ENCODE measurements at regions not wholly inside any gene's neighbourhood (a gene's known extent, or its start where the extent isn't known, plus 50 kb on each side); places are given as distances from the start of the nearest gene placed in this dataset.
"Not testable (repeated sequence)": the region's sequence is repeated elsewhere in the genome, so short reads cannot be mapped to it uniquely, and the experiment has no call there.

- H3K9me3 ChIP-seq (ENCODE audit: insufficient read depth in 2 of 2, low read depth in 1 of 2, low read length in 1 of 2); H4K91ac ChIP-seq (replicated peaks; ENCODE audit: insufficient read length, low read length); H3K23me2 ChIP-seq (ENCODE audit: low read depth, low read length); H3K56ac ChIP-seq (replicated peaks; ENCODE audit: insufficient read length, low read depth, low read length); H2BK20ac ChIP-seq (ENCODE audit: low read length); DNase-seq (ENCODE audit: low read depth in 1 of 2, low spot score in 2 of 2); H4K8ac ChIP-seq (ENCODE audit: extremely low read depth, insufficient read depth, low read length); H3K23ac ChIP-seq (ENCODE audit: insufficient read length); H2AK5ac ChIP-seq (ENCODE audit: low read depth, low read length); H3K4me3 ChIP-seq (ENCODE audit: extremely low read depth in 1 of 4, insufficient read depth in 2 of 4, low read depth in 3 of 4, low read length in 4 of 4); H3K14ac ChIP-seq (ENCODE audit: insufficient read length); H3K79me2 ChIP-seq (ENCODE audit: control insufficient read depth in 1 of 2, insufficient read depth in 2 of 2, low read length in 2 of 2); H2BK15ac ChIP-seq (ENCODE audit: low read length); H3K18ac ChIP-seq (ENCODE audit: extremely low read depth, low read length); H3K4ac ChIP-seq (replicated peaks; ENCODE audit: insufficient read length, low read depth, low read length); H3K79me1 ChIP-seq (ENCODE audit: low read depth, low read length); CTCF ChIA-PET (ENCODE audit: partially characterized antibody); H2BK120ac ChIP-seq (replicated peaks; ENCODE audit: low read depth, low read length); H3K9ac ChIP-seq (replicated peaks in 1 of 4; ENCODE audit: extremely low read depth in 1 of 4, low read depth in 3 of 4, low read length in 3 of 4); FAIRE-seq; H2BK5ac ChIP-seq (ENCODE audit: low read depth, low read length); H3K27ac ChIP-seq (ENCODE audit: low read depth, low read length); H3K36me3 ChIP-seq (ENCODE audit: control insufficient read depth in 2 of 4, insufficient read depth in 4 of 4, low read length in 3 of 4); H3K27me3 ChIP-seq (replicated peaks in 1 of 4; ENCODE audit: control insufficient read depth in 3 of 4, extremely low read depth in 1 of 4, insufficient read depth in 3 of 4, low read length in 3 of 4); H2AFZ ChIP-seq (ENCODE audit: low read length); H3K4me1 ChIP-seq (replicated peaks in 1 of 4; ENCODE audit: control insufficient read depth in 3 of 4, insufficient read depth in 4 of 4, low read length in 3 of 4); H4K20me1 ChIP-seq (replicated peaks in 1 of 2; ENCODE audit: control insufficient read depth in 1 of 2, insufficient read depth in 2 of 2, low read length in 2 of 2); H4K5ac ChIP-seq (ENCODE audit: insufficient read length, low read depth, low read length); POLR2A ChIA-PET (ENCODE audit: partially characterized antibody); H3K4me2 ChIP-seq (ENCODE audit: insufficient read depth in 1 of 2, low read depth in 2 of 2, low read length in 2 of 2); H2BK12ac ChIP-seq (ENCODE audit: low read depth, low read length): not testable (repeated sequence)
- WGBS, 2 experiments (ENCODE audit: extremely low coverage in 1 of 2, insufficient coverage in 1 of 2, insufficient read length in 1 of 2, insufficient replicate concordance in 2 of 2, low coverage in 1 of 2, low lambda C conversion rate in 2 of 2, missing lambda C conversion rate in 1 of 2), result 90% methylated on average over 5 of the region's 5 CpGs; no CpG with 5 or more reads in 1 of the 2 experiments
Observed at GRCh38 chr16:70023207-70023606, 72.1 kb downstream of the CLEC18A start.

DNA sequence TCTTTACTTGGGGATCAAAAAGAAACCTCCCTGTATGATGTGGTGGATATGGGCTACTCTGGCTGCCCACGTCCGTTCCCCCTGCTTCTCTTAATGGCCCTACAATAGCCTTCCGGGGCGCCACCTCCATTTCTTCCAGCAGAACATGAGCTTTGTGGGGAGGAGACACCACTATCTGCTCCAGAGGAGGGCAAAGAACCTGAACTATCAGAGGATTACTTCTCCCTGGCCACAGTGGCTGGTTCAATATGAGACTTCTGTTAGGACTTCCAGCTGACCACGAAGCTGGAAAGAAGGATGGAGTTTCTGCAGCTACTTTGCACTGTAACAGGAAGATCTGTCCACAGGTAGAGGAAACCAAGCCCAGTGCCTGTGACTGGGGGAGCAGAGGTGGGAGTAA lies 72.8 kb downstream of the CLEC18A start:
- H4K8ac ChIP-seq (ENCODE audit: extremely low read depth, insufficient read depth, low read length); DNase-seq (ENCODE audit: low read depth in 1 of 2, low spot score in 2 of 2); H3K27me3 ChIP-seq (replicated peaks in 1 of 4; ENCODE audit: control insufficient read depth in 3 of 4, extremely low read depth in 1 of 4, insufficient read depth in 3 of 4, low read length in 3 of 4); H2BK20ac ChIP-seq (ENCODE audit: low read length); H3K23me2 ChIP-seq (ENCODE audit: low read depth, low read length); H3K79me2 ChIP-seq (ENCODE audit: control insufficient read depth in 1 of 2, insufficient read depth in 2 of 2, low read length in 2 of 2); H3K23ac ChIP-seq (ENCODE audit: insufficient read length); H3K4me1 ChIP-seq (replicated peaks in 1 of 4; ENCODE audit: control insufficient read depth in 3 of 4, insufficient read depth in 4 of 4, low read length in 3 of 4); H4K20me1 ChIP-seq (replicated peaks in 1 of 2; ENCODE audit: control insufficient read depth in 1 of 2, insufficient read depth in 2 of 2, low read length in 2 of 2); H3K9ac ChIP-seq (replicated peaks in 1 of 4; ENCODE audit: extremely low read depth in 1 of 4, low read depth in 3 of 4, low read length in 3 of 4); H2BK15ac ChIP-seq (ENCODE audit: low read length); H3K18ac ChIP-seq (ENCODE audit: extremely low read depth, low read length); H4K5ac ChIP-seq (ENCODE audit: insufficient read length, low read depth, low read length); FAIRE-seq; POLR2A ChIA-PET (ENCODE audit: partially characterized antibody); H3K9me3 ChIP-seq (ENCODE audit: insufficient read depth in 2 of 2, low read depth in 1 of 2, low read length in 1 of 2); H3K14ac ChIP-seq (ENCODE audit: insufficient read length); H2AK5ac ChIP-seq (ENCODE audit: low read depth, low read length); CTCF ChIA-PET (ENCODE audit: partially characterized antibody); H4K91ac ChIP-seq (replicated peaks; ENCODE audit: insufficient read length, low read length); H3K27ac ChIP-seq (ENCODE audit: low read depth, low read length); H3K79me1 ChIP-seq (ENCODE audit: low read depth, low read length); H3K56ac ChIP-seq (replicated peaks; ENCODE audit: insufficient read length, low read depth, low read length); H3K4me2 ChIP-seq (ENCODE audit: insufficient read depth in 1 of 2, low read depth in 2 of 2, low read length in 2 of 2); H3K4me3 ChIP-seq (ENCODE audit: extremely low read depth in 1 of 4, insufficient read depth in 2 of 4, low read depth in 3 of 4, low read length in 4 of 4); H2BK12ac ChIP-seq (ENCODE audit: low read depth, low read length); H2BK120ac ChIP-seq (replicated peaks; ENCODE audit: low read depth, low read length); H3K36me3 ChIP-seq (ENCODE audit: control insufficient read depth in 2 of 4, insufficient read depth in 4 of 4, low read length in 3 of 4); H2AFZ ChIP-seq (ENCODE audit: low read length); H2BK5ac ChIP-seq (ENCODE audit: low read depth, low read length); H3K4ac ChIP-seq (replicated peaks; ENCODE audit: insufficient read length, low read depth, low read length): not testable (repeated sequence)
- WGBS, 2 experiments (ENCODE audit: extremely low coverage in 1 of 2, insufficient coverage in 1 of 2, insufficient read length in 1 of 2, insufficient replicate concordance in 2 of 2, low coverage in 1 of 2, low lambda C conversion rate in 2 of 2, missing lambda C conversion rate in 1 of 2), result 92% methylated on average over 5 of the region's 5 CpGs; no CpG with 5 or more reads in 1 of the 2 experiments
